ENCODE measurements at regions not wholly inside any gene's neighbourhood (a gene's known extent, or its start where the extent isn't known, plus 50 kb on each side); places are given as distances from the start of the nearest gene placed in this dataset.

DNA sequence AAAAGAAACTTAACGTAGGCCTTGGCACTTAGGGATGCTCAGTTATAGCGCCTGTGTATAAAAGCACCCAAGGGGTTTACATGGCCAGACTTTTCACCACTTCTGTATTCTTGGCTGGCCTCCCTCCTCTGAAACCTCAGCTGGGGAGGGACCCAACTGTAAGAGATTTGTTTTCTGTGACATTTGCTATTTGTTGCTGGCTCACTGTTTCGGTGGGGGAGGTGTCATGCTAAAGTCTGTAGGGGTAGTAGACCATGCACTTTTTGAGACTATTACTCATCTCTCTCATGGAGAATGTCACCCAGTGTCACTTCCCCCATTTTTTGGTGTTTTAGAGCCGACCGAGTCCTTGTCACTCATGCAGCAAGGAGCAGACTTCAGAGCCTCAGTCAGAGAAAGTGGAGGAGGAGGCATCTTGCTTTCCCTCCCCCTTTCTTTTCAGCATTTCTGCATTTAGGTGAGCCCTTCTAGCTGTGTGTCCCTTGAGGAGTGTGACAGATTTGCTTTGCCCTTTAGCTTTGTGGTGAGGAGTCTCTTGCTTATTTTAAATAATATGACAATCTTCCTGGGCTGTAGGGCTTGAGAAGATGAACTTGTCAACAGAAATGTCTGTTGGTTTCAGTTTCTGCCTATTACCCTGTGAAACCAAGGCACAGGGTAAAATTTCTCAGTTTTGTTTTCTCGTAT lies 160.1 kb downstream of the FASLG start:
- TF ChIP-seq POLR2A (IDR thresholded peaks at IDR 0.05; ENCODE audit: low read depth, low read length) (no peak), TAF1 (IDR thresholded peaks at IDR 0.05; ENCODE audit: borderline replicate concordance, low read depth, low read length) (no peak), POLR2AphosphoS5 (IDR thresholded peaks at IDR 0.05; ENCODE audit: low read depth, low read length) (peak; percentile 61; the same call in 1 of the 2 replicates)

Measured in GM12892 (cell line).